Stomach (tissue), 8 donors: ENCODE measurements at regions not wholly inside any gene's neighbourhood (a gene's known extent, or its start where the extent isn't known, plus 50 kb on each side); places are given as distances from the start of the nearest gene placed in this dataset.
"Not testable (repeated sequence)": the region's sequence is repeated elsewhere in the genome, so short reads cannot be mapped to it uniquely, and the experiment has no call there.

ENCODE experiments used
- DNase-seq, 2 donors: peaks; one replicate each; pipeline versions ENCODE4 v3.0.0 to v3.0.0-alpha.2; 2013 to 2019
- H3K27ac ChIP-seq, 5 donors: fragments of 200-600 bp in 4 of 5; sonication (generic) in 4 of 5; one replicate each; pipeline ENCODE4 v1.5.1; 2013 to 2019; ENCODE audit warnings: mild to moderate bottlenecking in 1 of 5, moderate library complexity in 1 of 5
- H3K27me3 ChIP-seq, 3 donors: fragments of 200-600 bp; sonication (generic); one replicate each; pipeline ENCODE4 v1.5.1; 2017 to 2019; ENCODE audit warnings: mixed run types in 1 of 3
- H3K36me3 ChIP-seq, 4 donors: fragments of 200-600 bp; sonication (generic); 1 replicate in 3 of 4; 2 replicates in 1 of 4; pipeline ENCODE4 v1.5.1; 2016 to 2019
- H3K4me1 ChIP-seq, 4 donors: fragments of 200-600 bp; sonication (generic); one replicate each; pipeline ENCODE4 v1.5.1; 2016 to 2019
- H3K4me3 ChIP-seq, 4 donors: fragments of 200-600 bp; sonication (generic) in 3 of 4; one replicate each; pipeline ENCODE4 v1.5.1; 2016 to 2019; ENCODE audit warnings: mild to moderate bottlenecking in 1 of 4
- H3K9me3 ChIP-seq, 4 donors: fragments of 200-600 bp; sonication (generic); one replicate each; pipeline ENCODE4 v1.5.1; 2016 to 2019
- CTCF ChIP-seq, 7 experiments: fragments of 450-650 bp in 4 of 7; fragments of 200-600 bp in 3 of 7; sonication (generic) in 3 of 7; IDR thresholded peaks; one replicate each; pipeline ENCODE4 v1.5.1; 2016 to 2019; ENCODE audit warnings: antibody characterized with exemption in 7 of 7, control low read depth in 2 of 7, mild to moderate bottlenecking in 1 of 7
- EP300 ChIP-seq: sonication (generic); formaldehyde crosslinking; IDR thresholded peaks from one replicate; pipeline ENCODE4 v1.6.1; 2017; ENCODE audit warnings: antibody characterized with exemption
- POLR2A ChIP-seq, 4 donors: fragments of 450-650 bp; IDR thresholded peaks; one replicate each; pipeline ENCODE4 v1.6.1; 2016; ENCODE audit warnings: antibody characterized with exemption in 4 of 4, control low read depth in 2 of 4, mild to moderate bottlenecking in 1 of 4, moderate library complexity in 1 of 4
- POLR2AphosphoS5 ChIP-seq, 3 donors: sonication (generic); formaldehyde crosslinking; IDR thresholded peaks; one replicate each; pipeline ENCODE4 v1.6.1; 2016; ENCODE audit warnings: antibody characterized with exemption in 3 of 3
- WGBS, 5 donors: extraction: QIAGEN DNeasy Blood & Tissue Kit in 3 of 5; methylation state at CpG; one replicate each; pipeline versions ENCODE4 v1.1.5 to v1.1.7; 2013 to 2018; 5-methylcytosine and 5-hydroxymethylcytosine counted together
- intact Hi-C: fragments of 100-400 bp; cut with DNase I; formaldehyde crosslinking; loops from one replicate; pipeline ENCODE4 v1.15.1; 2023; ENCODE audit warnings: low total_unique reads
- donor health status: healthy with polysubstance abuse.
- donor health status: Bipolar disorder and iron deficiency.
- donor health status: healthy.

- Histone ChIP-seq H3K27ac (no peak overlapping the region), H3K4me1 (peaks cover 0 to 10% (median 3%) of the 10 kb centered on the region in 4 donors), H3K36me3 (no peaks in the 10 kb centered on the region), H3K27me3 (no peaks in the 10 kb centered on the region), H3K9me3 (peaks cover 0 to 6% (median 4%) of the 10 kb centered on the region in 4 donors), H3K4me3 (no peak overlapping the region)
- WGBS, 5 donors = 53 to 75% (median 65%) methylated on average over 5 of the region's 5 CpGs
- no peak for TF ChIP-seq POLR2A (IDR thresholded peaks at IDR 0.05)
- TF ChIP-seq POLR2AphosphoS5 (IDR thresholded peaks at IDR 0.05) = no peak
- TF ChIP-seq EP300 = no peak
- TF ChIP-seq CTCF (IDR thresholded peaks at IDR 0.05) = no peak
- intact Hi-C loops = no loop called here
- peak in 1 of 2 donors; percentile 34 for DNase-seq
Measured at GRCh38 chr3:71987828-71988227, 202.9 kb upstream of the PROK2 start.

GRCh38 chr3:71987089-71987735 is 202.3 kb upstream of the PROK2 start:
- Histone ChIP-seq H3K36me3 (no peaks in the 10 kb centered on the region), H3K4me3 (no peak overlapping the region), H3K27ac (no peak overlapping the region), H3K9me3 (peaks cover 0 to 6% (median 4%) of the 10 kb centered on the region in 4 donors), H3K27me3 (no peaks in the 10 kb centered on the region), H3K4me1 (peaks cover 0 to 10% (median 3%) of the 10 kb centered on the region in 4 donors)
- no peak for TF ChIP-seq POLR2AphosphoS5 (IDR thresholded peaks at IDR 0.05)
- no peak for TF ChIP-seq POLR2A (IDR thresholded peaks at IDR 0.05)
- no peak for TF ChIP-seq EP300
- DNase-seq = peak in 1 of 2 donors; percentile 24
- 68 to 82% (median 79%) methylated on average over 9 of the region's 9 CpGs for WGBS, 5 donors
- intact Hi-C loops = no loop called here

GRCh38 chr3:71986606-71987005 is 201.7 kb upstream of the PROK2 start:
- peaks cover 0 to 6% (median 4%) of the 10 kb centered on the region in 4 donors for H3K9me3 ChIP-seq
- H3K4me3 ChIP-seq = no peak overlapping the region
- no peak overlapping the region for H3K27ac ChIP-seq
- no peaks in the 10 kb centered on the region for H3K27me3 ChIP-seq
- WGBS, 5 donors = 77 to 87% (median 85%) methylated on average over 6 of the region's 6 CpGs
- intact Hi-C loops = no loop called here
- no peaks in the 10 kb centered on the region for H3K36me3 ChIP-seq
- peaks cover 0 to 10% (median 3%) of the 10 kb centered on the region in 4 donors for H3K4me1 ChIP-seq
- TF ChIP-seq POLR2AphosphoS5 (IDR thresholded peaks at IDR 0.05) = no peak
- no peak for TF ChIP-seq EP300
- TF ChIP-seq POLR2A (IDR thresholded peaks at IDR 0.05) = no peak
- TF ChIP-seq CTCF (IDR thresholded peaks at IDR 0.05) = no peak
- DNase-seq = no peak

DNA sequence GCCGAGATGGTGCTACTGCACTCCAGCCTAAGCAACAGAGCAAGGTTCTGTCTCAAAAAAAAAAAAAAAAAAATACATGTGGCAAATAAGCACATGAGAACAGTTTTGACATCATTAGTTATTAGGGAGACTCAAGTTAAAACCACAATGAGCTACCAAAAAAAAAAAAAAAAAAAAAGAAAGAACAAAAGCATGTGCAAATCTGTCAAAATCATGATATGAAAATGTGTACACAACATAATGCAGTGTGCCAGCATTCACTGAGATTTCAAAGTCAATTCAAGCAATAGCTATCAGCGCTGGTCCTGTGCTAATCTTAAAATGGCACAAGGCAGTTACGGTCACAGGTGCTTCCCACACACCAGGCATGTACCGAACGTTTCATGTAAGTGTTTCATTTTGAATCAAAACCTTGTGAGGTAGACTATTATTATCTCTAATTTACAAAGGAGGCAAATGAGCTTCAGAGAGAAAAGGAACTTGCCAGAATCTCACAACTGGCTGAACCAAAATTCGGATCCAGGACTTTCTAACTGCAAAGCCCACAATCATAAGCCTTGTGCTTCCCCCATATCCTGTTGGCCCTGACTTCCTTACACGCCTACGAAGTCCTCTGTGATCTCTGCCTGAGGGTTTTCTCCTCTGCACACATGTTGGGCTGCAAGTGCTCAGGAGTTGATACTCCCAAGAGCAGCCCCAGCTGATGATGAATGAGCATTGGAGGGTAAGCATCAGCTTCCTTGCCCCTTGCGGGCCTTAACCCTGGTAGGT is 200.1 kb upstream of the PROK2 start:
- H3K4me1 ChIP-seq = peaks cover 0 to 10% (median 3%) of the 10 kb centered on the region in 4 donors
- TF ChIP-seq POLR2AphosphoS5 (IDR thresholded peaks at IDR 0.05) = peak in 1 of 3 donors; percentile 66
- no peak for TF ChIP-seq POLR2A (IDR thresholded peaks at IDR 0.05)
- peak overlapping the region in 1 of 5 donors; percentile 50 for H3K27ac ChIP-seq
- intact Hi-C loops = no loop called here
- 28 to 57% (median 47%) methylated on average over 9 of the region's 9 CpGs for WGBS, 5 donors
- no peak overlapping the region for H3K4me3 ChIP-seq
- no peaks in the 10 kb centered on the region for H3K9me3 ChIP-seq
- no peaks in the 10 kb centered on the region for H3K36me3 ChIP-seq
- peak; percentile 12 to 37 for DNase-seq
- H3K27me3 ChIP-seq = no peaks in the 10 kb centered on the region

GRCh38 chr3:71983694-71984093 is 198.7 kb upstream of the PROK2 start:
- H3K4me3 ChIP-seq = no peak overlapping the region
- no peaks in the 10 kb centered on the region for H3K27me3 ChIP-seq
- H3K36me3 ChIP-seq = no peaks in the 10 kb centered on the region
- TF ChIP-seq EP300 (no peak), CTCF (IDR thresholded peaks at IDR 0.05) (no peak), POLR2AphosphoS5 (IDR thresholded peaks at IDR 0.05) (no peak), POLR2A (IDR thresholded peaks at IDR 0.05) (no peak)
- peaks cover 0 to 10% (median 3%) of the 10 kb centered on the region in 4 donors for H3K4me1 ChIP-seq
- no peaks in the 10 kb centered on the region for H3K9me3 ChIP-seq
- no peak overlapping the region for H3K27ac ChIP-seq
- no peak for DNase-seq
- WGBS, 5 donors = 92 to 98% (median 96%) methylated on average over 4 of the region's 4 CpGs
- intact Hi-C loops = no loop called here

DNA sequence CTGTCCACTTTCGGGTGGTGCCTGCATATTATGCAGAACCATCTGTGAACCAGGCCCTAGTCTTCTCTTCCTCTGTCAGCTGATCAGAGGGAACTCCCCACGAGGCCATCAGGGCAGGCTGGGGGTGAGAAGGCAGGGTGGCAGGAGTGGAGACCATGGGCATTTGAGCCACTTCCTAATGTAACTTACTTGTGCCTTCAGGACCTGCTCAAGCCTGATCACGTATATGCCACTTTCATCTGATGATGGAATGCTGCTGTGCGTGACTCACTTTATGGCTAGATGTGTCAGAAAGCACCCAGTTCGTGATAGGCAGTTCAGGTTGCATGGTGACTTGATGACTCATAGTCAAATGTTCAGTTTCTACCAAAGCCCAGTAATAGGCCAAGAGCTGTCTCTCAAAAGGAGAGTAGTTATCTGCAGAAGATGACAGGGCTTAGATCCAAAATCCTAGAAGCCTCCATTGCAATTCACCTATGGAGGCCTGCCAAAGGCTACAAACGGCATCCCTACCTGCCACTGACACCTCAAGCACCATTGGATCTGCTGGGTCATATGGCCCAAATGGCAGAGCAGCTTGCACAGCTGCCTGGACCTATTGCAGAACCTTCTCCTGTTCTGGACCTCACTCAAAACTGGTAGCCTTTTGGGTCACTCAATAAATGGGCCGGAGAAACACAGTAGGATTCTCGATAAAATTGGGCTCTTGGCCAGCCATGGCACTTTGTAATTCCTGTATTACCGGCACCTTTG is 197.7 kb upstream of the PROK2 start:
- H3K27me3 ChIP-seq, H3K9me3 ChIP-seq, intact Hi-C loops, H3K27ac ChIP-seq, H3K4me3 ChIP-seq, H3K4me1 ChIP-seq, H3K36me3 ChIP-seq: not testable (repeated sequence)
- 50 to 70% (median 61%) methylated on average over 9 of the region's 9 CpGs for WGBS, 5 donors
- peak in 1 of 2 donors; percentile 34 for DNase-seq
